ENCODE measurements at regions not wholly inside any gene's neighbourhood (a gene's known extent, or its start where the extent isn't known, plus 50 kb on each side); places are given as distances from the start of the nearest gene placed in this dataset.

- no peak for TF ChIP-seq CTCF (IDR thresholded peaks at IDR 0.05; ENCODE audit: extremely low read depth, insufficient read depth, missing control alignments)
- in situ Hi-C loops (cut with MboI; ENCODE audit: low pct_unique_long_range_greater_than_20kb, low sequenced_read_pairs, unreplicated experiment) = no loop called here
These were observed 400.3 kb upstream of the SASH1 start for GRCh38 chr6:147942363-147942762.

GRCh38 chr6:147944122-147944521 lies 398.5 kb upstream of the SASH1 start:
- DNase-seq (ENCODE audit: low spot score) = no peak
- in situ Hi-C loops (cut with MboI; ENCODE audit: low pct_unique_long_range_greater_than_20kb, low sequenced_read_pairs, unreplicated experiment) = no loop called here
- no peak for TF ChIP-seq CTCF (IDR thresholded peaks at IDR 0.05; ENCODE audit: extremely low read depth, insufficient read depth, missing control alignments)

More at GRCh38 chr6:147942363-147942762, 400.3 kb upstream of the SASH1 start:
- no peak for DNase-seq (ENCODE audit: low spot score)

DNA sequence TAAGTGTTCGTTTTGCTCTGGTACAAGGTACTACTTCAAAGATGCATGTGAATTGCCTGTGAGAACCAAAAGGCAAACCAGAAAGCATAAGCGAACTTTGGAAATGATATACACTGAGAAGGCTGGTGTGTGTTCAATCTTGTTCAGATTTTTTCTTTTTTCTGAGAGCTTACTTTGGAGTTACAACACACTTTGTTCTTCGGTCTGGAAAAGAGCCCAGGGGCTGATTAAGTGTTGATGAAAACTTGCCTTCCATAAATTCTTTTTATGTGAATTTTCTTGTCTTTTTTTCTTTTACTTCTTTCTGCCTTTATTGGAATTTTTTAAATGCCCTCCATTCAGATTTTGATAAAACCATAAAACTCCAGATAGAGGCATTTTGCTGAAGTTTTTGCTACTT lies 395.1 kb upstream of the SASH1 start:
- TF ChIP-seq CTCF (IDR thresholded peaks at IDR 0.05; ENCODE audit: extremely low read depth, insufficient read depth, missing control alignments) = no peak
- DNase-seq (ENCODE audit: low spot score) = no peak
- in situ Hi-C loops (cut with MboI; ENCODE audit: low pct_unique_long_range_greater_than_20kb, low sequenced_read_pairs, unreplicated experiment) = no loop called here

- DNase-seq (ENCODE audit: low spot score) = no peak
- in situ Hi-C loops (cut with MboI; ENCODE audit: low pct_unique_long_range_greater_than_20kb, low sequenced_read_pairs, unreplicated experiment) = no loop called here
- TF ChIP-seq CTCF (IDR thresholded peaks at IDR 0.05; ENCODE audit: extremely low read depth, insufficient read depth, missing control alignments) = no peak
These were observed 392.5 kb upstream of the SASH1 start for GRCh38 chr6:147949981-147950622.

GRCh38 chr6:147950623-147950987 lies 392.0 kb upstream of the SASH1 start:
- no peak for DNase-seq (ENCODE audit: low spot score)
- in situ Hi-C loops (cut with MboI; ENCODE audit: low pct_unique_long_range_greater_than_20kb, low sequenced_read_pairs, unreplicated experiment) = no loop called here
- TF ChIP-seq CTCF (IDR thresholded peaks at IDR 0.05; ENCODE audit: extremely low read depth, insufficient read depth, missing control alignments) = no peak

GRCh38 chr6:147951726-147952125 lies 390.9 kb upstream of the SASH1 start:
- TF ChIP-seq CTCF (IDR thresholded peaks at IDR 0.05; ENCODE audit: extremely low read depth, insufficient read depth, missing control alignments) = no peak
- in situ Hi-C loops (cut with MboI; ENCODE audit: low pct_unique_long_range_greater_than_20kb, low sequenced_read_pairs, unreplicated experiment) = no loop called here
- no peak for DNase-seq (ENCODE audit: low spot score)
